Glomerular visceral epithelial cell (primary cell): ENCODE measurements at regions not wholly inside any gene's neighbourhood (a gene's known extent, or its start where the extent isn't known, plus 50 kb on each side); places are given as distances from the start of the nearest gene placed in this dataset.

Experiments used
- DNase-seq: peaks from one replicate; pipeline ENCODE4 v3.0.0-alpha.2; 2016; ENCODE audit errors: extremely low spot score

- no peak for DNase-seq
Observed at GRCh38 chr12:112559784-112560183, 141.0 kb downstream of the PTPN11 start.

- DNase-seq: no peak
Observed at GRCh38 chr12:112564160-112564784, 145.5 kb downstream of the PTPN11 start.

GRCh38 chr12:112568641-112569040 is 149.9 kb downstream of the PTPN11 start:
- DNase-seq: no peak

GRCh38 chr12:112570096-112570495 is 151.3 kb downstream of the PTPN11 start:
- no peak for DNase-seq

GRCh38 chr12:112573141-112573540 is 154.4 kb downstream of the PTPN11 start:
- DNase-seq: peak; percentile 31

- DNase-seq: no peak
Observed at GRCh38 chr12:112574896-112575558, 156.3 kb downstream of the PTPN11 start.

GRCh38 chr12:112575559-112576067 is 156.9 kb downstream of the PTPN11 start:
- no peak for DNase-seq

GRCh38 chr12:112577473-112578329 is 159.0 kb downstream of the PTPN11 start:
- DNase-seq: no peak

GRCh38 chr12:112584266-112584722 is 165.5 kb downstream of the PTPN11 start:
- DNase-seq: peak; percentile 2

GRCh38 chr12:112586148-112586783 is 167.5 kb downstream of the PTPN11 start:
- no peak for DNase-seq

GRCh38 chr12:112589275-112589674 is 170.5 kb downstream of the PTPN11 start:
- DNase-seq: no peak

- no peak for DNase-seq
Observed at GRCh38 chr12:112590281-112590680, 171.5 kb downstream of the PTPN11 start.

GRCh38 chr12:112591488-112591887 is 172.7 kb downstream of the PTPN11 start:
- no peak for DNase-seq

GRCh38 chr12:112595410-112595809 is 176.7 kb downstream of the PTPN11 start:
- DNase-seq: no peak

GRCh38 chr12:112597986-112598385 is 179.2 kb downstream of the PTPN11 start:
- DNase-seq: no peak

GRCh38 chr12:112598626-112599025 is 179.9 kb downstream of the PTPN11 start:
- DNase-seq: no peak

- no peak for DNase-seq
Observed at GRCh38 chr12:112599871-112600270, 181.1 kb downstream of the PTPN11 start.

- DNase-seq: no peak
Observed at GRCh38 chr12:112602150-112602549, 183.4 kb downstream of the PTPN11 start.

GRCh38 chr12:112606611-112607365 is 184.8 kb upstream of the RPH3A start:
- no peak for DNase-seq

GRCh38 chr12:112607427-112607826 is 184.1 kb upstream of the RPH3A start:
- no peak for DNase-seq

- DNase-seq: no peak
Observed at GRCh38 chr12:112611908-112612307, 179.6 kb upstream of the RPH3A start.
